ENCODE measurements at regions not wholly inside any gene's neighbourhood (a gene's known extent, or its start where the extent isn't known, plus 50 kb on each side); places are given as distances from the start of the nearest gene placed in this dataset.

- ATAC-seq, result no peak
Observed at GRCh38 chr13:73492811-73493210, 434.0 kb downstream of the KLF5 start.

- no peak for ATAC-seq
Observed at GRCh38 chr13:73482556-73482955, 423.8 kb downstream of the KLF5 start.

- no peak for ATAC-seq
Observed at GRCh38 chr13:73481886-73482445, 423.2 kb downstream of the KLF5 start.

- ATAC-seq, result no peak
Observed at GRCh38 chr13:73480779-73481559, 422.2 kb downstream of the KLF5 start.

- no peak for ATAC-seq
Observed at GRCh38 chr13:73479856-73480255, 421.1 kb downstream of the KLF5 start.

- ATAC-seq, result no peak
Observed at GRCh38 chr13:73479351-73479750, 420.5 kb downstream of the KLF5 start.

GRCh38 chr13:73477441-73477840 lies 418.6 kb downstream of the KLF5 start:
- ATAC-seq, result no peak

- ATAC-seq, result no peak
Observed at GRCh38 chr13:73473016-73473415, 414.2 kb downstream of the KLF5 start.

GRCh38 chr13:73467125-73467524 lies 408.3 kb downstream of the KLF5 start:
- ATAC-seq, result no peak

- ATAC-seq, result no peak
Observed at GRCh38 chr13:73466561-73466960, 407.8 kb downstream of the KLF5 start.

GRCh38 chr13:73465617-73465971 lies 406.8 kb downstream of the KLF5 start:
- ATAC-seq, result no peak

GRCh38 chr13:73464758-73465616 lies 406.2 kb downstream of the KLF5 start:
- ATAC-seq, result no peak

- ATAC-seq, result no peak
Observed at GRCh38 chr13:73462241-73462640, 403.4 kb downstream of the KLF5 start.

- ATAC-seq, result no peak
Observed at GRCh38 chr13:73451221-73452029, 392.6 kb downstream of the KLF5 start.

- no peak for ATAC-seq
Observed at GRCh38 chr13:73450583-73450982, 391.8 kb downstream of the KLF5 start.

GRCh38 chr13:73449252-73449651 lies 390.4 kb downstream of the KLF5 start:
- peak; percentile 35 to 49 for ATAC-seq

- no peak for ATAC-seq
Observed at GRCh38 chr13:73440296-73440895, 381.6 kb downstream of the KLF5 start.

- ATAC-seq, result no peak
Observed at GRCh38 chr13:73433890-73434289, 375.1 kb downstream of the KLF5 start.

- ATAC-seq, result no peak
Observed at GRCh38 chr13:73433458-73433857, 374.7 kb downstream of the KLF5 start.

GRCh38 chr13:73429701-73430100 lies 370.9 kb downstream of the KLF5 start:
- ATAC-seq, result no peak

- no peak for ATAC-seq
Observed at GRCh38 chr13:73428706-73429105, 369.9 kb downstream of the KLF5 start.

GRCh38 chr13:73428137-73428536 lies 369.3 kb downstream of the KLF5 start:
- peak in 1 of 2 donors; percentile 24 for ATAC-seq
